H9 (cell line): ENCODE measurements at regions not wholly inside any gene's neighbourhood (a gene's known extent, or its start where the extent isn't known, plus 50 kb on each side); places are given as distances from the start of the nearest gene placed in this dataset.

ENCODE experiments used
- DNase-seq: peaks from one replicate; pipeline ENCODE4 v3.0.0-alpha.2; 2017
- H2AFZ ChIP-seq: one replicate; pipeline ENCODE4 v1.6.1; 2013; ENCODE audit warnings: mild to moderate bottlenecking, low read length, control low read depth, moderate library complexity
- H2AK5ac ChIP-seq: 2 replicates; pipeline ENCODE4 v1.6.1; 2013; ENCODE audit warnings: low read length, control low read depth, mixed read lengths; ENCODE audit not compliant: insufficient read length
- H2BK120ac ChIP-seq: one replicate; pipeline ENCODE4 v1.6.1; 2013; ENCODE audit warnings: low read depth, mild to moderate bottlenecking, low read length, control low read depth, inconsistent platforms; ENCODE audit not compliant: poor library complexity, severe bottlenecking
- H2BK12ac ChIP-seq: 2 replicates; pipeline ENCODE4 v1.6.1; 2013; ENCODE audit warnings: low read length, control low read depth, mixed read lengths, low read depth; ENCODE audit not compliant: insufficient read length
- H2BK15ac ChIP-seq: 2 replicates; pipeline ENCODE4 v1.6.1; 2013; ENCODE audit warnings: low read depth, low read length, control low read depth
- H2BK20ac ChIP-seq: one replicate; pipeline ENCODE4 v1.6.1; 2013; ENCODE audit warnings: low read depth, mild to moderate bottlenecking, low read length, control low read depth, inconsistent platforms; ENCODE audit not compliant: poor library complexity, severe bottlenecking
- H2BK5ac ChIP-seq: 2 replicates; pipeline ENCODE4 v1.6.1; 2013; ENCODE audit warnings: low read length, control low read depth, mixed read lengths; ENCODE audit not compliant: insufficient read length
- H3K14ac ChIP-seq: 2 replicates; pipeline ENCODE4 v1.6.1; 2013; ENCODE audit warnings: low read length, control low read depth; ENCODE audit not compliant: insufficient read depth
- H3K18ac ChIP-seq: 2 replicates; pipeline ENCODE4 v1.6.1; 2013; ENCODE audit warnings: low read depth, mild to moderate bottlenecking, mixed read lengths, low read length, control low read depth; ENCODE audit not compliant: insufficient read length
- H3K23ac ChIP-seq: 2 replicates; pipeline ENCODE4 v1.6.1; 2013; ENCODE audit warnings: low read length, control low read depth, mixed read lengths, low read depth; ENCODE audit not compliant: insufficient read length
- H3K23me2 ChIP-seq: 2 replicates; pipeline ENCODE4 v1.6.1; 2013; ENCODE audit warnings: low read depth, mild to moderate bottlenecking, mixed read lengths, low read length, control low read depth; ENCODE audit not compliant: insufficient read length, poor library complexity, severe bottlenecking
- H3K27ac ChIP-seq: 2 replicates; pipeline ENCODE4 v1.5.1; 2013; ENCODE audit warnings: low read length, control low read depth, mixed read lengths, low read depth; ENCODE audit not compliant: insufficient read length
- H3K27me3 ChIP-seq: 2 replicates; pipeline ENCODE4 v1.6.1; 2013; ENCODE audit warnings: low read length, control low read depth, inconsistent platforms; ENCODE audit not compliant: insufficient read depth
- H3K4ac ChIP-seq: 2 replicates; pipeline ENCODE4 v1.6.1; 2013; ENCODE audit warnings: low read depth, mild to moderate bottlenecking, control low read depth, inconsistent platforms, low read length, moderate library complexity
- H3K4me1 ChIP-seq: 2 replicates; pipeline ENCODE4 v1.6.1; 2013; ENCODE audit warnings: low read length, control low read depth, inconsistent platforms; ENCODE audit not compliant: insufficient read depth
- H3K4me2 ChIP-seq: 2 replicates; pipeline ENCODE4 v1.6.1; 2013; ENCODE audit warnings: low read length, control low read depth, mixed read lengths; ENCODE audit not compliant: insufficient read length, insufficient read depth
- H3K56ac ChIP-seq: 2 replicates; pipeline ENCODE4 v1.6.1; 2013; ENCODE audit warnings: low read depth, mild to moderate bottlenecking, mixed read lengths, low read length, control low read depth; ENCODE audit not compliant: insufficient read length
- H3K79me1 ChIP-seq: 2 replicates; pipeline ENCODE4 v1.6.1; 2013; ENCODE audit warnings: low read depth, mild to moderate bottlenecking, moderate library complexity, low read length, control low read depth, inconsistent platforms; ENCODE audit not compliant: insufficient read depth, poor library complexity, severe bottlenecking
- H3K79me2 ChIP-seq: 2 replicates; pipeline ENCODE4 v1.6.1; 2013; ENCODE audit warnings: low read length, control low read depth, inconsistent platforms; ENCODE audit not compliant: insufficient read depth
- H3K9ac ChIP-seq: 2 replicates; pipeline ENCODE4 v1.6.1; 2013; ENCODE audit warnings: low read length, control low read depth, mixed read lengths; ENCODE audit not compliant: insufficient read length; ENCODE audit errors: extremely low read depth
- H3K9me3 ChIP-seq: one replicate; pipeline ENCODE4 v1.6.1; 2013; ENCODE audit warnings: low read depth, low read length, inconsistent platforms; ENCODE audit not compliant: control insufficient read depth
- H3T11ph ChIP-seq: one replicate; pipeline ENCODE4 v1.6.1; 2013; ENCODE audit warnings: mild to moderate bottlenecking, low read length, control low read depth, inconsistent platforms
- H4K20me1 ChIP-seq: one replicate; pipeline ENCODE4 v1.6.1; 2013; ENCODE audit not compliant: control insufficient read depth, insufficient read length, insufficient read depth
- H4K5ac ChIP-seq: 2 replicates; pipeline ENCODE4 v1.6.1; 2013; ENCODE audit warnings: low read depth, mild to moderate bottlenecking, mixed read lengths, low read length, control low read depth; ENCODE audit not compliant: insufficient read length
- H4K8ac ChIP-seq: replicated peaks from 2 replicates; pipeline ENCODE4 v1.6.1; 2013; ENCODE audit warnings: low read length, control low read depth, mixed read lengths, low read depth; ENCODE audit not compliant: insufficient read length
- H4K91ac ChIP-seq: 2 replicates; pipeline ENCODE4 v1.6.1; 2013; ENCODE audit warnings: low read depth, mild to moderate bottlenecking, moderate library complexity, mixed read lengths, low read length, control low read depth; ENCODE audit not compliant: insufficient read length
- H3K27ac Mint-ChIP-seq, 3 experiments: 2 replicates in 2 of 3; 3 replicates in 1 of 3; pipeline ENCODE4 v1.8.0; 2020 to 2021; ENCODE audit warnings: mixed read lengths in 3 of 3, mild to moderate bottlenecking in 1 of 3, moderate library complexity in 1 of 3
- H3K27me3 Mint-ChIP-seq: 2 replicates; pipeline ENCODE4 v1.8.0; 2021; ENCODE audit warnings: low read depth, mild to moderate bottlenecking, moderate library complexity, mixed read lengths
- H3K36me3 Mint-ChIP-seq, 3 experiments: 2 replicates in 2 of 3; 3 replicates in 1 of 3; pipeline ENCODE4 v1.8.0; 2020 to 2021; ENCODE audit warnings: low read depth in 3 of 3, mixed read lengths in 3 of 3; ENCODE audit not compliant: insufficient read depth in 1 of 3
- H3K4me1 Mint-ChIP-seq, 2 experiments: 2 replicates each; pipeline ENCODE4 v1.8.0; 2020; ENCODE audit warnings: mixed read lengths in 2 of 2
- H3K4me3 Mint-ChIP-seq, 2 experiments: 2 replicates in 1 of 2; 3 replicates in 1 of 2; pipeline ENCODE4 v1.8.0; 2020 to 2021; ENCODE audit warnings: mild to moderate bottlenecking in 2 of 2, mixed read lengths in 2 of 2, moderate library complexity in 1 of 2
- H3K9me3 Mint-ChIP-seq, 2 experiments: 2 replicates in 1 of 2; 3 replicates in 1 of 2; pipeline ENCODE4 v1.8.0; 2020; ENCODE audit warnings: mild to moderate bottlenecking in 2 of 2, mixed read lengths in 2 of 2, moderate library complexity in 1 of 2
- WGBS: extraction: QIAGEN DNeasy Blood & Tissue Kit; methylation state at CpG from one replicate; pipeline ENCODE4 v1.1.7; 2013; ENCODE audit warnings: missing lambda C conversion rate, low lambda C conversion rate, mixed read lengths; ENCODE audit not compliant: insufficient read length; ENCODE audit errors: extremely low coverage; 5-methylcytosine and 5-hydroxymethylcytosine counted together
- TF ChIP-seq, protein P1 (sequence below): fragments of 200-600 bp; sonication (generic); conservative IDR thresholded peaks from 3 replicates; pipeline ENCODE4 v1.8.0; 2021; ENCODE audit warnings: antibody characterized with exemption, mild to moderate bottlenecking

DNA sequence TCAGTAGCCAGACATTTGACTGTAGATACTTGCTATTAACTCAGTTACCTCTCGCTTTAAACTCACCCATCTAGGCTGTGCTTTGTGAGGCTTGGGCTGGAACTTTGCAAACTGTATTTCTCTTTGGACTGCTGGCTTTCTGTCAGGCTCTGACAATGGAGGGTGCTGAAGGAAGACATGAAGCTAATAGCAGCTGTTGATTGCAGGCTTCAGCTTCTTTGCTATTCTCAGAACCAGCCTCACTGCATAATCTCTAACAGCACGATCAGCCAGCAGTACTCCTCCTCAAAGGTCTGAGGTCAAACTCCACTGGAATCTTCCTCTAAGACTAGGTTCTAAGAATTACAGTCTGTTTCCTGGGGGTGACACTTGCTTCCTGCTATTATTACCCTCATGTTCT lies 295.6 kb downstream of the ZBBX start:
- H3K27me3 Mint-ChIP-seq, result no peaks in the 10 kb centered on the region
- no peak overlapping the region for H4K8ac ChIP-seq
- no peak overlapping the region for H3K4me2 ChIP-seq
- H3K4ac ChIP-seq, result no peak overlapping the region
- H2BK15ac ChIP-seq, result no peak overlapping the region
- no peaks in the 10 kb centered on the region for H3K79me2 ChIP-seq
- no peak overlapping the region for H3K23ac ChIP-seq
- no peaks in the 10 kb centered on the region for H3K27me3 ChIP-seq
- no peak overlapping the region for H2AFZ ChIP-seq
- no peaks in the 10 kb centered on the region for H4K20me1 ChIP-seq
- H2BK20ac ChIP-seq, result no peak overlapping the region
- H3K4me1 ChIP-seq, result no peaks in the 10 kb centered on the region
- no peak overlapping the region for H2BK12ac ChIP-seq
- no peak overlapping the region for H3K4me3 Mint-ChIP-seq
- TF ChIP-seq, protein P1, sequence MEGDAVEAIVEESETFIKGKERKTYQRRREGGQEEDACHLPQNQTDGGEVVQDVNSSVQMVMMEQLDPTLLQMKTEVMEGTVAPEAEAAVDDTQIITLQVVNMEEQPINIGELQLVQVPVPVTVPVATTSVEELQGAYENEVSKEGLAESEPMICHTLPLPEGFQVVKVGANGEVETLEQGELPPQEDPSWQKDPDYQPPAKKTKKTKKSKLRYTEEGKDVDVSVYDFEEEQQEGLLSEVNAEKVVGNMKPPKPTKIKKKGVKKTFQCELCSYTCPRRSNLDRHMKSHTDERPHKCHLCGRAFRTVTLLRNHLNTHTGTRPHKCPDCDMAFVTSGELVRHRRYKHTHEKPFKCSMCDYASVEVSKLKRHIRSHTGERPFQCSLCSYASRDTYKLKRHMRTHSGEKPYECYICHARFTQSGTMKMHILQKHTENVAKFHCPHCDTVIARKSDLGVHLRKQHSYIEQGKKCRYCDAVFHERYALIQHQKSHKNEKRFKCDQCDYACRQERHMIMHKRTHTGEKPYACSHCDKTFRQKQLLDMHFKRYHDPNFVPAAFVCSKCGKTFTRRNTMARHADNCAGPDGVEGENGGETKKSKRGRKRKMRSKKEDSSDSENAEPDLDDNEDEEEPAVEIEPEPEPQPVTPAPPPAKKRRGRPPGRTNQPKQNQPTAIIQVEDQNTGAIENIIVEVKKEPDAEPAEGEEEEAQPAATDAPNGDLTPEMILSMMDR, result no peak
- H3K9me3 Mint-ChIP-seq, result no peaks in the 10 kb centered on the region
- H3K79me1 ChIP-seq, result no peaks in the 10 kb centered on the region
- no peak for DNase-seq
- H3K9me3 ChIP-seq, result no peaks in the 10 kb centered on the region
- no peaks in the 10 kb centered on the region for H3K4me1 Mint-ChIP-seq
- H2BK5ac ChIP-seq, result no peak overlapping the region
- no peak overlapping the region for H3T11ph ChIP-seq
- H4K5ac ChIP-seq, result no peak overlapping the region
- H4K91ac ChIP-seq, result no peak overlapping the region
- no CpG with 5 or more reads among the region's 2 CpGs for WGBS
- H3K56ac ChIP-seq, result no peak overlapping the region
- H3K27ac ChIP-seq, result no peak overlapping the region
- H3K27ac Mint-ChIP-seq, result no peak overlapping the region
- H3K14ac ChIP-seq, result no peak overlapping the region
- H3K9ac ChIP-seq, result no peak overlapping the region
- no peak overlapping the region for H2BK120ac ChIP-seq
- no peak overlapping the region for H2AK5ac ChIP-seq
- H3K36me3 Mint-ChIP-seq, result no peaks in the 10 kb centered on the region
- no peaks in the 10 kb centered on the region for H3K23me2 ChIP-seq
- no peak overlapping the region for H3K18ac ChIP-seq
